ENCODE measurements at regions not wholly inside any gene's neighbourhood (a gene's known extent, or its start where the extent isn't known, plus 50 kb on each side); places are given as distances from the start of the nearest gene placed in this dataset.

- TF ChIP-seq CTCF (IDR thresholded peaks at IDR 0.05) (no peak), POLR2AphosphoS5 (IDR thresholded peaks at IDR 0.05) (no peak), POLR2A (IDR thresholded peaks at IDR 0.05) (no peak)
Measured at GRCh38 chr6:155694419-155694790, 238.8 kb upstream of the NOX3 start.

Measured in stomach (tissue), 4 donors.